NCI-H146 treated with DMSO at 0.1 percent for 48 hours (cell line): ENCODE measurements at regions not wholly inside any gene's neighbourhood (a gene's known extent, or its start where the extent isn't known, plus 50 kb on each side); places are given as distances from the start of the nearest gene placed in this dataset.

Source experiments
- DNase-seq: peaks from one replicate; lab custom pipeline; 2025; ENCODE audit not compliant: unreplicated experiment; lab: John Stamatoyannopoulos, UW

GRCh38 chr2:222064286-222064685 lies 234.5 kb downstream of the PAX3 start:
- DNase-seq, result no peak

- no peak for DNase-seq
Observed at GRCh38 chr2:222058819-222059445, 239.9 kb downstream of the PAX3 start.

- DNase-seq, result no peak
Observed at GRCh38 chr2:222057347-222058073, 241.3 kb downstream of the PAX3 start.

GRCh38 chr2:222055328-222055727 lies 243.5 kb downstream of the PAX3 start:
- no peak for DNase-seq

- DNase-seq, result no peak
Observed at GRCh38 chr2:222054813-222055212, 244.0 kb downstream of the PAX3 start.

GRCh38 chr2:222052934-222053367 lies 245.8 kb downstream of the PAX3 start:
- peak; percentile 1 for DNase-seq

- DNase-seq, result no peak
Observed at GRCh38 chr2:222050981-222051380, 247.8 kb downstream of the PAX3 start.

GRCh38 chr2:222049946-222050345 lies 248.9 kb downstream of the PAX3 start:
- DNase-seq, result no peak

- no peak for DNase-seq
Observed at GRCh38 chr2:222043897-222044296, 254.9 kb downstream of the PAX3 start.

- no peak for DNase-seq
Observed at GRCh38 chr2:222042666-222043065, 256.1 kb downstream of the PAX3 start.

GRCh38 chr2:222040333-222040732 lies 258.5 kb downstream of the PAX3 start:
- DNase-seq, result no peak

- no peak for DNase-seq
Observed at GRCh38 chr2:222039821-222040220, 259.0 kb downstream of the PAX3 start.

- no peak for DNase-seq
Observed at GRCh38 chr2:222038067-222038802, 260.6 kb downstream of the PAX3 start.

- DNase-seq, result no peak
Observed at GRCh38 chr2:222037211-222037610, 261.6 kb downstream of the PAX3 start.

- DNase-seq, result no peak
Observed at GRCh38 chr2:222034058-222034457, 264.7 kb downstream of the PAX3 start.

- no peak for DNase-seq
Observed at GRCh38 chr2:222033541-222033940, 265.3 kb downstream of the PAX3 start.

GRCh38 chr2:222025881-222026271 lies 272.9 kb downstream of the PAX3 start:
- DNase-seq, result peak; percentile 51

GRCh38 chr2:222024932-222025880 lies 273.6 kb downstream of the PAX3 start:
- peak; percentile 11 for DNase-seq

- no peak for DNase-seq
Observed at GRCh38 chr2:222017252-222017850, 281.4 kb downstream of the PAX3 start.

GRCh38 chr2:222013889-222014288 lies 284.9 kb downstream of the PAX3 start:
- no peak for DNase-seq
